ENCODE measurements at regions not wholly inside any gene's neighbourhood (a gene's known extent, or its start where the extent isn't known, plus 50 kb on each side); places are given as distances from the start of the nearest gene placed in this dataset.

- peaks cover 6 to 62% of the 10 kb centered on the region in 2 experiments for H3K27me3 ChIP-seq (ENCODE audit: control insufficient read depth in 1 of 2, insufficient read depth in 2 of 2, low read length in 2 of 2)
- DNase-seq (ENCODE audit: low spot score) (no peak), ATAC-seq (no peak), FAIRE-seq (no peak)
- 0 out of 2 replicates have a peak, but pooled peaks cover 3% of the 10 kb centered on the region for H4K20me1 ChIP-seq (ENCODE audit: insufficient read depth, low read length)
- no peak overlapping the region for H3K9ac ChIP-seq (ENCODE audit: insufficient read depth, low read depth, low read length)
- no peaks in the 10 kb centered on the region for H3K36me3 ChIP-seq (replicated peaks in 1 of 2; ENCODE audit: control insufficient read depth in 1 of 2, insufficient read depth in 2 of 2, low read length in 2 of 2)
- H3K4me3 ChIP-seq (replicated peaks in 1 of 3; ENCODE audit: insufficient read depth in 1 of 3, low read depth in 2 of 3, low read length in 3 of 3): no peak overlapping the region
- no peak overlapping the region for H2AFZ ChIP-seq (ENCODE audit: low read length)
- intact Hi-C loops (cut with micrococcal nuclease; ENCODE audit: unreplicated experiment): no loop called here
- 22% methylated on average over 3 of the region's 6 CpGs for WGBS (ENCODE audit: low lambda C conversion rate)
- TF ChIP-seq PCBP2 (optimal IDR thresholded peaks at IDR 0.05; ENCODE audit: low read depth, low read length, poor library complexity, severe bottlenecking) (no peak), ZNF256 (CRISPR knock-in tag; conservative IDR thresholded peaks at IDR 0.05) (no peak), AFF4 (CRISPR knock-in tag; IDR thresholded peaks at IDR 0.05) (no peak), AGO1 (IDR thresholded peaks at IDR 0.05; ENCODE audit: low read depth, low read length, poor library complexity, severe bottlenecking) (no peak), FOXO1 (CRISPR knock-in tag; IDR thresholded peaks at IDR 0.05) (no peak), ATF5 (CRISPR knock-in tag; IDR thresholded peaks at IDR 0.05; ENCODE audit: low read depth) (no peak), RARA (CRISPR knock-in tag; IDR thresholded peaks at IDR 0.05) (no peak), SMARCE1 (IDR thresholded peaks at IDR 0.05; ENCODE audit: borderline replicate concordance) (no peak), FOXK1 (CRISPR knock-in tag; IDR thresholded peaks at IDR 0.05; ENCODE audit: borderline replicate concordance, low read depth) (no peak), ZNF280D (CRISPR knock-in tag; IDR thresholded peaks at IDR 0.05) (no peak), ATF7 (IDR thresholded peaks at IDR 0.05) (no peak), ATF7 (CRISPR knock-in tag; IDR thresholded peaks at IDR 0.05) (no peak)
- in situ Hi-C loops (cut with HindIII; ENCODE audit: extremely low pct_ligation_motif_present, low pct_unique_long_range_greater_than_20kb): no loop called here
- ChIA-PET CTCF (ENCODE audit: low intra/inter-chr PET ratio, low total read pairs) (no interaction called here), POLR2A (no interaction called here)
- H3K9me3 ChIP-seq (ENCODE audit: low read length): no peaks in the 10 kb centered on the region
- no peak overlapping the region for H3K27ac ChIP-seq (ENCODE audit: extremely low read length, insufficient read depth, low read length)
- no TSS peak for BruUV-seq (replicated peaks)
- H3K79me2 ChIP-seq (ENCODE audit: insufficient read depth, low read length): no peaks in the 10 kb centered on the region
- H3K4me2 ChIP-seq (ENCODE audit: low read depth, low read length): no peak overlapping the region
- H3K4me1 ChIP-seq (ENCODE audit: insufficient read depth, low read length): no peaks in the 10 kb centered on the region
Measured at GRCh38 chr1:22223176-22223575, 80.3 kb upstream of the WNT4 start.

Measured in HepG2 (cell line).